GM18505 (cell line): ENCODE measurements at regions not wholly inside any gene's neighbourhood (a gene's known extent, or its start where the extent isn't known, plus 50 kb on each side); places are given as distances from the start of the nearest gene placed in this dataset.

Source experiments
- ATAC-seq: cut with Tn5 transposase; IDR thresholded peaks from one replicate; pipeline ENCODE4 v1.9.1; 2021; ENCODE audit not compliant: unreplicated experiment
- POLR2A ChIP-seq: IDR thresholded peaks from 4 replicates; pipeline ENCODE4 v1.6.1; 2011; ENCODE audit warnings: borderline replicate concordance; ENCODE audit not compliant: insufficient read depth, insufficient read length; ENCODE audit errors: extremely low read depth

- no peak for ATAC-seq
- no peak for TF ChIP-seq POLR2A
These were observed 147.3 kb upstream of the KCNK2 start for GRCh38 chr1:214935258-214935657.

DNA sequence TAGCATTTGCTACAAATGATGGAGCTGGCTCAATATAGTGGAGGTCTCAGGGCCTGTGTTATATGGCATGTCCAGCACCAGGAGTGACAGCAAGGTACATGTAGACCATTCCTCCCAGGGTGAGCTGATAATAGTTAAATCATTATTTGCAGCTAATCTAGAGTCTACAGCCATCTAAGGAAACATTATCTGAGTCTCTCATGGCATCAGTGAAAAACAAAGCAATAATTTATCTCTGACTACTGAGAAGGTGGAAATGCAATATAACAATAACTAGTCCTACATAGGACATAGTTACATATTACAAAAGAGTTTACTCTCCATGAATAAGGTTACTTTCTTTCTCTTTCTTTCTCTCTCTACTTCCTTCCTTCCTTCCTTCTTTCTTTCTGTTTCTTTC lies 143.4 kb upstream of the KCNK2 start:
- ATAC-seq = no peak
- TF ChIP-seq POLR2A = no peak

GRCh38 chr1:214941061-214941460 lies 141.5 kb upstream of the KCNK2 start:
- ATAC-seq = no peak
- TF ChIP-seq POLR2A = no peak

- no peak for TF ChIP-seq POLR2A
- no peak for ATAC-seq
These were observed 139.5 kb upstream of the KCNK2 start for GRCh38 chr1:214943054-214943453.

DNA sequence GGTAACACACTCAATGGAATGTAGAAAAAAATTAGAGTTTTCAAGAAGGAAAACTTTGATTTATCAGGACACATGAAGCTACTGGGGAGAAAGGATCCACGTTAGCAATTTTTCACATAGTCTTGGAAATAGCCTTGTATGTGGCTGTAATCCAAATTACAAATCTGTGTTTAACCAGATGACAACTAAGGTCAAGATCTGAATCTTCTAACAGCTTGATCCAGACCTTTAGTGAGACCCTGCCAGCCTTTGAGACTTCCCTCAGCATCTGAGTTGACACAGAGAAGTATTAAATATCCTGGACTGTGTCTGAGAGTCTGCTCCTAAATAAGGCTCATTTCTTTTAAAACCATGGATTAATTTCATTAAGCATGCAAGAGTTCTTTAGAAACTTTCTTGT lies 135.9 kb upstream of the KCNK2 start:
- no peak for ATAC-seq

DNA sequence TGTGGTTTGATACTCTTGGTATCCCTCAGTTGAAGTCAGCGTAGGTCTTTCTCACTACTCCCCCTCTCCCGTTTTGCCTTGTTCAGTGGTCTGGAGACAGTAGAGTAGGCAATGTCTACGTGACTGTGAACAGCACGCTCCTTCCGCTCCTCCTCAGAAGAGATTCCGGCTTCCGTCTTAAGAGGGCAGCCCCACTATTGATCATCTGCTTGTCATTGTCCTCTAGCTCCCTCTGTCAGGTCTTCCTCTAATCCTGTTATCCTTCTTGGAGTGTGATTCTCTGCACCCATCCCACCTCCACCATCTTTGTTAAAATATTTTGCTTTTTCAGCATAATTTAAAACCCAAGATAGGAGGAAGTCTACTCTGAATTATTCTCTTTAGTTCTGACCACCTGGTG lies 129.9 kb upstream of the KCNK2 start:
- TF ChIP-seq POLR2A = no peak
- no peak for ATAC-seq

More for the DNA sequence above, 135.9 kb upstream of the KCNK2 start:
- TF ChIP-seq POLR2A = no peak

GRCh38 chr1:214953901-214954616 lies 128.5 kb upstream of the KCNK2 start:
- TF ChIP-seq POLR2A = no peak

DNA sequence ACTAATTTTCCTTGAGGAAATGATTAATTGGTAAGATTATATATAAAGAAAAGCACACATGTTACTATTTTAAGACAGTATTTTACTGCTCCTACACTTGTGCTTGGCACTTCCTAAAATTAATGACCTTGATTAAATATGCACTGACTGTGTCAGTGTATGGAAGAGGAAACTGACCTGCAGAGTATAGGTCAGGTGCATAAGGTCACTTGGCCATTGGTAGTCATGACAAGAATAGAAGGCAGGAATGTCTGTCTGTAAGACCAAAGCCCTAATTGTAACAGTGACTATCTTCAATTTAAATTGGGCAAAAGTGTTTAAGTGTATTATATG lies 128.0 kb upstream of the KCNK2 start:
- no peak for TF ChIP-seq POLR2A
- ATAC-seq = no peak

More at GRCh38 chr1:214953901-214954616, 128.5 kb upstream of the KCNK2 start:
- ATAC-seq = no peak

GRCh38 chr1:214957330-214958137 lies 125.0 kb upstream of the KCNK2 start:
- no peak for TF ChIP-seq POLR2A

DNA sequence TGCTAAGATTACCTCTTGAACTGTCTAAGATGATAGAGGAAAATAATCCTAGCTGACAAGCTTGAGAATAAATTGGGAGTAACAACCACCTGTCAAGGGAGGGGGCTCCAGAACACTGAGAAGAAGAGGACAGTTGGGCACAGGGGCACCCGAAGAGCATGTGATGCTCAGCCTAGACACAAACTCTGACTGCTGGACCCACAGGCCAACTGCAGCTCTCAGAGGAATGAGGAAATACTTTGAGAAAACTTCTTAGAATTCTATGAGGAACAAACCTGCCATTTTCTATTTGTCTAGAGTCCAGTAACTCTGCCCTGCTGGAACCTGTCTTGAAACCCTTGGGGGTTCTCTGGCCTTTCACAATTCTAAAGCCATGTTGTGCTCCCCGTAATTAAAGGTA lies 124.1 kb upstream of the KCNK2 start:
- TF ChIP-seq POLR2A = no peak
- ATAC-seq = no peak

More at GRCh38 chr1:214957330-214958137, 125.0 kb upstream of the KCNK2 start:
- ATAC-seq = no peak

- TF ChIP-seq POLR2A = no peak
- no peak for ATAC-seq
These were observed 116.2 kb upstream of the KCNK2 start for GRCh38 chr1:214966346-214966745.

- no peak for TF ChIP-seq POLR2A
- ATAC-seq = no peak
These were observed 114.5 kb upstream of the KCNK2 start for GRCh38 chr1:214967865-214968575.

DNA sequence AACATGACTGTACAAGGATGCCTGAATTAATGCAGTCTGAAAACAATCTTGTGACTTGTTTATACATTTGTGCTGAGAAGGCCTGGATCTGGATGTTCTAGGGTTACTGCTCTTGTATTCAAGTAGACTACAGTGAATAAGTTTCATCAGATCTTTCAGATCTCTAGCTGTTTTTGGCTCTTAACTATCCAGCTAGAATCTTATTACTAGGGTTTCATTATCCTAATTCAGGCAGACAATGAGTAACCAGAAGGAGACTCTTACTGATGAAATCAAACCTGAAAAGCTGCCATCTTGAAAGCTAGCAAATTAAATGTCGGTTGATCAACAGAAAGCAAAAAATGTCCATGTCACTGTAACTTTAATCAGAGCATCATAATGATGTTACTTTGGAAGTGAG lies 112.5 kb upstream of the KCNK2 start:
- no peak for ATAC-seq
- TF ChIP-seq POLR2A = no peak

- TF ChIP-seq POLR2A = no peak
These were observed 111.5 kb upstream of the KCNK2 start for GRCh38 chr1:214971071-214971470.

GRCh38 chr1:214974002-214974401 lies 108.5 kb upstream of the KCNK2 start:
- no peak for TF ChIP-seq POLR2A
- ATAC-seq = no peak

More at GRCh38 chr1:214971071-214971470, 111.5 kb upstream of the KCNK2 start:
- no peak for ATAC-seq
